ENCODE measurements at regions not wholly inside any gene's neighbourhood (a gene's known extent, or its start where the extent isn't known, plus 50 kb on each side); places are given as distances from the start of the nearest gene placed in this dataset.

DNA sequence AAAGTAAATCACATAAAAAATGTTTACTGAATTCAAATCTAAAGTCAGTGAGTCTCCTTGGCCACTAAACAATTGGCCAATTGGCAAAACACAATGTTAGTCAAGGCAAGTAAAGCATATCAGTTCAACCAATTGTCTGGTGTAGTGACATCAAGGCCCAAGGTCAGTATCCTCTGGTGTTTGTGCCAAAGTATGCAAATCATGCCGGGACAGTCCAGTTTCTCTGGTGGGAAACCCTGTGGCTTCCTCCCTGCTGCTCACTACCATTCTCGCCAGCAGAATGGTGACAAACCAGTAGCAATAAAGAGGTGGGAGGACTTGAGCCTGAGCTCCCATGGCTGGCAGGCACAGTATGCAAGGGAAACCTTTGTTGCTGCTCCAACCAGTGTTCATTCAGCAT lies 314.9 kb upstream of the FGF13 start:
- Histone ChIP-seq H3K4me2 (ENCODE audit: low read length) (no peak overlapping the region), H3K4me3 (ENCODE audit: low read length) (no peak overlapping the region), H3F3A (ENCODE audit: low read length, unreplicated experiment) (no peaks in the 10 kb centered on the region), H3K79me2 (ENCODE audit: low read length) (no peaks in the 10 kb centered on the region), H3K9ac (ENCODE audit: low read length) (no peak overlapping the region), H4K20me1 (ENCODE audit: low read length) (no peaks in the 10 kb centered on the region), H3K27ac (ENCODE audit: low read length) (no peak overlapping the region), H3K36me3 (ENCODE audit: low read depth, low read length) (no peaks in the 10 kb centered on the region), H3K4me1 (ENCODE audit: insufficient read depth, low read length) (peaks cover 13% of the 10 kb centered on the region; the same call in 1 of the 2 replicates), H3K27me3 (ENCODE audit: low read length) (no peaks in the 10 kb centered on the region), H2AFZ (ENCODE audit: low read length) (no peak overlapping the region), H3K9me2 (replicated peaks; ENCODE audit: low read length) (no peaks in the 10 kb centered on the region), H3K9me3 (ENCODE audit: low read length) (no peaks in the 10 kb centered on the region)
- no peak for DNase-seq
- intact Hi-C loops (cut with micrococcal nuclease): no loop called here
- ATAC-seq: no peak
- ChIA-PET CTCF (no interaction called here), POLR2A (ENCODE audit: unreplicated experiment) (no interaction called here)
- no TSS peak for BruUV-seq (replicated peaks)
- no peak for TF ChIP-seq CTCF (conservative IDR thresholded peaks at IDR 0.05; ENCODE audit: low read depth, low read length)
- TF ChIP-seq EZH2 (IDR thresholded peaks at IDR 0.05; ENCODE audit: low read length, unreplicated experiment): no peak
- no peak for TF ChIP-seq EZH2phosphoT487 (IDR thresholded peaks at IDR 0.05; ENCODE audit: borderline replicate concordance, low read length)

DNA sequence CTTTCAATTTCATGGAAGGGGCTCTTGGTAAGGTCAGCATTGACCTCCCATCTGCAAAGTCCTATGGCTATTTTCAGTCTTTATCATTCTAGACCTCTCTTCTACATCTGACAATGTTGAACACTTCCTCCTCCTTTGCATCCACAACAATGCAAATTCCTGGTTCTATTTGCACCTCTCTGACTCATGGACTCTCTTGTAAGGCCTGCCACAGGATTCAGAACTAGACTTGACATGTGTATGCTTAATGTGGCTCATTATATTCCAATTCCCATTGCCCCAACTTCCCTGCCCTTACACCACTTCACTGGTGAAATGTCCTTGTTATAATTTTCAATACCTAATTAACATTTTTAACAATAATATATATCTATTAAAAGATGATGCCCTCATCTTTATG lies 314.3 kb upstream of the FGF13 start:
- no peak overlapping the region for H3K4me3 ChIP-seq (ENCODE audit: low read length)
- H3K4me2 ChIP-seq (ENCODE audit: low read length): no peak overlapping the region
- H3K36me3 ChIP-seq (ENCODE audit: low read depth, low read length): no peaks in the 10 kb centered on the region
- no peaks in the 10 kb centered on the region for H3F3A ChIP-seq (ENCODE audit: low read length, unreplicated experiment)
- H3K27me3 ChIP-seq (ENCODE audit: low read length): no peaks in the 10 kb centered on the region
- H3K27ac ChIP-seq (ENCODE audit: low read length): no peak overlapping the region
- POLR2A ChIA-PET (ENCODE audit: unreplicated experiment): no interaction called here
- no TSS peak for BruUV-seq (replicated peaks)
- ATAC-seq: no peak
- DNase-seq: peak; percentile 30
- no peak overlapping the region for H2AFZ ChIP-seq (ENCODE audit: low read length)
- H3K9me3 ChIP-seq (ENCODE audit: low read length): no peaks in the 10 kb centered on the region
- no peak overlapping the region for H3K9ac ChIP-seq (ENCODE audit: low read length)
- no peaks in the 10 kb centered on the region for H3K79me2 ChIP-seq (ENCODE audit: low read length)
- no peaks in the 10 kb centered on the region for H4K20me1 ChIP-seq (ENCODE audit: low read length)
- intact Hi-C loops (cut with micrococcal nuclease): no loop called here
- H3K9me2 ChIP-seq (replicated peaks; ENCODE audit: low read length): no peaks in the 10 kb centered on the region
- H3K4me1 ChIP-seq (ENCODE audit: insufficient read depth, low read length): peaks cover 13% of the 10 kb centered on the region; the same call in 1 of the 2 replicates
- TF ChIP-seq EZH2phosphoT487 (IDR thresholded peaks at IDR 0.05; ENCODE audit: borderline replicate concordance, low read length) (no peak), EZH2 (IDR thresholded peaks at IDR 0.05; ENCODE audit: low read length, unreplicated experiment) (no peak), CTCF (conservative IDR thresholded peaks at IDR 0.05; ENCODE audit: low read depth, low read length) (no peak)
- CTCF ChIA-PET: no interaction called here

- Histone ChIP-seq H3F3A (ENCODE audit: low read length, unreplicated experiment) (no peaks in the 10 kb centered on the region), H3K27me3 (ENCODE audit: low read length) (no peaks in the 10 kb centered on the region), H2AFZ (ENCODE audit: low read length) (no peak overlapping the region), H3K9ac (ENCODE audit: low read length) (no peak overlapping the region), H3K4me1 (ENCODE audit: insufficient read depth, low read length) (peaks cover 13% of the 10 kb centered on the region; the same call in 1 of the 2 replicates), H3K79me2 (ENCODE audit: low read length) (no peaks in the 10 kb centered on the region), H3K27ac (ENCODE audit: low read length) (no peak overlapping the region), H3K9me3 (ENCODE audit: low read length) (no peaks in the 10 kb centered on the region), H4K20me1 (ENCODE audit: low read length) (no peaks in the 10 kb centered on the region), H3K4me2 (ENCODE audit: low read length) (no peak overlapping the region), H3K4me3 (ENCODE audit: low read length) (no peak overlapping the region), H3K36me3 (ENCODE audit: low read depth, low read length) (no peaks in the 10 kb centered on the region), H3K9me2 (replicated peaks; ENCODE audit: low read length) (no peaks in the 10 kb centered on the region)
- intact Hi-C loops (cut with micrococcal nuclease): no loop called here
- TF ChIP-seq CTCF (conservative IDR thresholded peaks at IDR 0.05; ENCODE audit: low read depth, low read length) (no peak), EZH2 (IDR thresholded peaks at IDR 0.05; ENCODE audit: low read length, unreplicated experiment) (no peak), EZH2phosphoT487 (IDR thresholded peaks at IDR 0.05; ENCODE audit: borderline replicate concordance, low read length) (no peak)
- CTCF ChIA-PET: no interaction called here
- BruUV-seq (replicated peaks): no TSS peak
- POLR2A ChIA-PET (ENCODE audit: unreplicated experiment): no interaction called here
- no peak for DNase-seq
- no peak for ATAC-seq
Measured at GRCh38 chrX:139023531-139023930, 312.0 kb upstream of the FGF13 start.
